Tibial artery (tissue), 4 donors: ENCODE measurements at regions not wholly inside any gene's neighbourhood (a gene's known extent, or its start where the extent isn't known, plus 50 kb on each side); places are given as distances from the start of the nearest gene placed in this dataset.
"Not testable (repeated sequence)": the region's sequence is repeated elsewhere in the genome, so short reads cannot be mapped to it uniquely, and the experiment has no call there.

Experiments used
- DNase-seq, 2 donors: peaks; one replicate each; pipeline ENCODE4 v3.0.0-alpha.2; 2019
- H3K27ac ChIP-seq, 2 donors: fragments of 200-600 bp; sonication (generic) in 1 of 2; 1 replicate in 1 of 2; 2 replicates in 1 of 2; pipeline ENCODE4 v1.5.1; 2018 to 2019; ENCODE audit warnings: mild to moderate bottlenecking in 1 of 2
- H3K27me3 ChIP-seq, 2 donors: fragments of 200-600 bp; sonication (generic) in 1 of 2; one replicate each; pipeline versions ENCODE4 v1.5.1 to v1.6.0; 2016 to 2019
- H3K36me3 ChIP-seq, 3 donors: fragments of 200-600 bp; sonication (generic) in 2 of 3; one replicate each; pipeline ENCODE4 v1.5.1; 2016 to 2019; ENCODE audit warnings: mild to moderate bottlenecking in 2 of 3
- H3K4me1 ChIP-seq, 4 donors: fragments of 200-600 bp; sonication (generic) in 2 of 4; 1 replicate in 3 of 4; 2 replicates in 1 of 4; pipeline ENCODE4 v1.5.1; 2016 to 2019
- H3K4me3 ChIP-seq, 2 donors: fragments of 200-600 bp; sonication (generic) in 1 of 2; 1 replicate in 1 of 2; 2 replicates in 1 of 2; pipeline ENCODE4 v1.5.1; 2018 to 2019; ENCODE audit warnings: mild to moderate bottlenecking in 2 of 2
- H3K9me3 ChIP-seq, 3 donors: fragments of 200-600 bp; sonication (generic) in 1 of 3; one replicate each; pipeline ENCODE4 v1.5.1; 2016 to 2019
- CTCF ChIP-seq, 2 experiments: fragments of 200-600 bp in 1 of 2; fragments of 450-650 bp in 1 of 2; IDR thresholded peaks; one replicate each; pipeline ENCODE4 v1.5.1; 2017 to 2019; ENCODE audit warnings: antibody characterized with exemption in 2 of 2, mild to moderate bottlenecking in 1 of 2, moderate library complexity in 1 of 2
- intact Hi-C: fragments of 100-400 bp; cut with DNase I; formaldehyde crosslinking; loops from one replicate; pipeline ENCODE4 v1.15.0; 2023; ENCODE audit warnings: low total_unique reads

GRCh38 chr7:106344861-106345260 is 60.1 kb upstream of the NAMPT start:
- Histone ChIP-seq H3K27ac (no peak overlapping the region), H3K36me3 (no peaks in the 10 kb centered on the region), H3K9me3 (peaks cover 0 to 17% (median 10%) of the 10 kb centered on the region in 3 donors), H3K27me3 (no peaks in the 10 kb centered on the region), H3K4me1 (no peaks in the 10 kb centered on the region), H3K4me3 (no peak overlapping the region)
- no peak for DNase-seq
- no peak for TF ChIP-seq CTCF (IDR thresholded peaks at IDR 0.05)
- intact Hi-C loops = no loop called here

GRCh38 chr7:106344211-106344610 is 59.4 kb upstream of the NAMPT start:
- H3K36me3 ChIP-seq = no peaks in the 10 kb centered on the region
- TF ChIP-seq CTCF (IDR thresholded peaks at IDR 0.05) = no peak
- intact Hi-C loops = no loop called here
- H3K9me3 ChIP-seq = peaks cover 0 to 13% (median 7%) of the 10 kb centered on the region in 3 donors
- H3K4me3 ChIP-seq = no peak overlapping the region
- H3K27ac ChIP-seq = no peak overlapping the region
- H3K27me3 ChIP-seq = no peaks in the 10 kb centered on the region
- H3K4me1 ChIP-seq = no peaks in the 10 kb centered on the region
- no peak for DNase-seq

GRCh38 chr7:106342049-106342448 is 57.3 kb upstream of the NAMPT start:
- peaks cover 0 to 19% (median 7%) of the 10 kb centered on the region in 3 donors for H3K9me3 ChIP-seq

GRCh38 chr7:106340247-106340596 is 55.4 kb upstream of the NAMPT start:
- intact Hi-C loops, H3K27me3 ChIP-seq, H3K27ac ChIP-seq, H3K36me3 ChIP-seq, H3K4me3 ChIP-seq, H3K4me1 ChIP-seq, DNase-seq: not testable (repeated sequence)
- H3K9me3 ChIP-seq = peaks cover 0 to 21% (median 7%) of the 10 kb centered on the region in 3 donors

More at GRCh38 chr7:106342049-106342448, 57.3 kb upstream of the NAMPT start:
- H3K4me3 ChIP-seq, intact Hi-C loops, H3K36me3 ChIP-seq, H3K4me1 ChIP-seq, DNase-seq, H3K27ac ChIP-seq, H3K27me3 ChIP-seq: not testable (repeated sequence)

GRCh38 chr7:106339513-106340246 is 54.9 kb upstream of the NAMPT start:
- Histone ChIP-seq H3K27ac (no peak overlapping the region), H3K27me3 (no peaks in the 10 kb centered on the region), H3K4me1 (no peaks in the 10 kb centered on the region), H3K4me3 (no peak overlapping the region), H3K36me3 (no peaks in the 10 kb centered on the region), H3K9me3 (peaks cover 0 to 21% (median 7%) of the 10 kb centered on the region in 3 donors)
- TF ChIP-seq CTCF (IDR thresholded peaks at IDR 0.05) = no peak
- intact Hi-C loops = no loop called here
- no peak for DNase-seq

- Histone ChIP-seq H3K36me3 (no peaks in the 10 kb centered on the region), H3K4me1 (no peaks in the 10 kb centered on the region), H3K4me3 (no peak overlapping the region), H3K27me3 (no peaks in the 10 kb centered on the region), H3K27ac (no peak overlapping the region), H3K9me3 (peaks cover 0 to 15% (median 7%) of the 10 kb centered on the region in 3 donors)
- no peak for TF ChIP-seq CTCF (IDR thresholded peaks at IDR 0.05)
- intact Hi-C loops = no loop called here
- no peak for DNase-seq
Measured at GRCh38 chr7:106337754-106338153, 53.0 kb upstream of the NAMPT start.
